K562 (cell line): ENCODE measurements at regions not wholly inside any gene's neighbourhood (a gene's known extent, or its start where the extent isn't known, plus 50 kb on each side); places are given as distances from the start of the nearest gene placed in this dataset.

Experiments
- ATAC-seq: fragments of 200-7000 bp; cut with Tn5 transposase; 3 replicates; pipeline ENCODE4 v1.9.1; 2020; ENCODE audit warnings: moderate library complexity
- BruUV-seq: library from RNA; stranded (reverse); fragments of 400-500 nt; replicated peaks from 2 replicates; lab custom pipeline; 2021; lab: Mats Ljungman, UMichigan
- CTCF ChIA-PET: fragments of 300-600 bp; formaldehyde crosslinking; extraction: SDS; loops from one replicate; lab custom pipeline; 2021; ENCODE audit warnings: low intra/inter-chr PET ratio; lab: Yijun Ruan, JAX
- POLR2A ChIA-PET: fragments of 300-600, 350-650 bp; sonication (Branson Sonifier 250); formaldehyde crosslinking; extraction: SDS; loops from one replicate; lab custom pipeline; 2021; ENCODE audit warnings: antibody characterized with exemption, inconsistent platforms; lab: Yijun Ruan, JAX
- DNase-seq, 4 experiments: peaks; one replicate each; pipeline versions ENCODE4 v3.0.0 to v3.0.0-alpha.2; 2011 to 2018; ENCODE audit warnings: low spot score in 3 of 4, mixed read lengths in 3 of 4; ENCODE audit errors: extremely low read depth in 1 of 4
- FAIRE-seq: peaks from 2 replicates; lab custom pipeline; 2011; peaks lifted over from hg19 to GRCh38; lab: Jason Lieb, UNC
- H2AFZ ChIP-seq: 2 replicates; pipeline ENCODE4 v1.6.0; 2011; ENCODE audit warnings: low read depth, low read length, control low read depth, inconsistent platforms
- H3K27ac ChIP-seq: fragments of 200-600 bp; 3 replicates; pipeline ENCODE4 v1.8.0; 2011; ENCODE audit warnings: low read depth, mild to moderate bottlenecking, control low read depth, inconsistent platforms, low read length, moderate library complexity, mixed read lengths; ENCODE audit errors: extremely low read depth
- H3K27me3 ChIP-seq, 2 experiments: fragments of 300-600 bp in 1 of 2; 2 replicates in 1 of 2; 3 replicates in 1 of 2; pipeline versions ENCODE4 v1.6.0 to v1.8.0; 2011; ENCODE audit warnings: inconsistent platforms in 2 of 2, low read length in 2 of 2, mild to moderate bottlenecking in 1 of 2, mixed read lengths in 1 of 2, moderate library complexity in 1 of 2; ENCODE audit not compliant: control insufficient read depth in 2 of 2, insufficient read depth in 2 of 2
- H3K36me3 ChIP-seq: fragments of 300-600 bp; 3 replicates; pipeline ENCODE4 v1.8.0; 2011; ENCODE audit warnings: mild to moderate bottlenecking, low read length, inconsistent platforms; ENCODE audit not compliant: control insufficient read depth, insufficient read depth
- H3K4me1 ChIP-seq, 2 experiments: fragments of 200-600 bp in 1 of 2; replicated peaks in 1 of 2; 2 replicates in 1 of 2; 3 replicates in 1 of 2; pipeline versions ENCODE4 v1.5.1 to v1.8.0; 2011; ENCODE audit warnings: inconsistent platforms in 2 of 2, low read length in 2 of 2, mild to moderate bottlenecking in 1 of 2, mixed read lengths in 1 of 2, moderate library complexity in 1 of 2; ENCODE audit not compliant: control insufficient read depth in 2 of 2, insufficient read depth in 2 of 2
- H3K4me2 ChIP-seq: 2 replicates; pipeline ENCODE4 v1.6.1; 2011; ENCODE audit warnings: low read length, control low read depth, inconsistent platforms, mixed read lengths; ENCODE audit not compliant: insufficient read depth
- H3K4me3 ChIP-seq: fragments of 200-600 bp; sonication (generic), shearing (Covaris generic); 2 replicates; pipeline ENCODE4 v1.5.1; 2016; ENCODE audit warnings: control low read depth, inconsistent platforms
- H3K79me2 ChIP-seq: fragments of 200-600 bp; 3 replicates; pipeline ENCODE4 v1.8.0; 2011; ENCODE audit warnings: low read length, inconsistent platforms; ENCODE audit not compliant: control insufficient read depth, insufficient read depth
- H3K9ac ChIP-seq, 2 experiments: 2 replicates each; pipeline versions ENCODE4 v1.6.0 to v1.6.1; 2011; ENCODE audit warnings: low read depth in 2 of 2, low read length in 2 of 2, control low read depth in 1 of 2, inconsistent platforms in 1 of 2, mild to moderate bottlenecking in 1 of 2, mixed read lengths in 1 of 2; ENCODE audit not compliant: insufficient read depth in 1 of 2
- H3K9me1 ChIP-seq: one replicate; pipeline ENCODE4 v1.6.0; 2011; ENCODE audit warnings: inconsistent platforms, mild to moderate bottlenecking, low read length, moderate library complexity; ENCODE audit not compliant: control insufficient read depth, insufficient read depth
- H3K9me3 ChIP-seq: replicated peaks from 2 replicates; pipeline ENCODE4 v1.5.1; 2011; ENCODE audit warnings: low read depth, low read length, inconsistent platforms; ENCODE audit not compliant: control insufficient read depth, insufficient read depth
- H4K20me1 ChIP-seq: replicated peaks from 2 replicates; pipeline ENCODE4 v1.6.1; 2011; ENCODE audit warnings: low read length, inconsistent platforms, mixed read lengths; ENCODE audit not compliant: control insufficient read depth, insufficient read depth
- E2F3 ChIP-seq: fragments of 250-450 bp; sonication (Bioruptor Pico); IDR thresholded peaks from 2 replicates; pipeline ENCODE4 v1.4.0; 2020; ENCODE audit warnings: mild to moderate bottlenecking
- ETV1 ChIP-seq: fragments of 450-650 bp; conservative IDR thresholded peaks from 2 replicates; pipeline ENCODE4 v1.6.1; 2016; ENCODE audit warnings: missing genetic modification characterization, control low read depth, low read depth, missing compliant biosample characterization
- GABPA ChIP-seq: fragments of 200-800 bp; sonication (Bioruptor generic); conservative IDR thresholded peaks from 2 replicates; pipeline ENCODE4 v1.6.1; 2016; ENCODE audit warnings: low read depth, missing genetic modification characterization, missing compliant biosample characterization
- HDAC3 ChIP-seq: fragments of 450-650 bp; IDR thresholded peaks from 2 replicates; pipeline ENCODE4 v1.6.1; 2018; ENCODE audit warnings: borderline replicate concordance, mild to moderate bottlenecking, moderate library complexity; ENCODE audit not compliant: partially characterized antibody
- MECOM ChIP-seq: fragments of 250-450 bp; sonication (Bioruptor Pico); IDR thresholded peaks from 2 replicates; pipeline ENCODE4 v1.8.0; 2022; ENCODE audit warnings: inconsistent platforms
- NFXL1 ChIP-seq: fragments of 450-650 bp; formaldehyde crosslinking; IDR thresholded peaks from 2 replicates; pipeline ENCODE4 v1.4.0; 2021; ENCODE audit warnings: mild to moderate bottlenecking
- SIX5 ChIP-seq, 2 experiments: IDR thresholded peaks; 2 replicates each; pipeline ENCODE4 v1.6.1; 2011; ENCODE audit warnings: low read length in 2 of 2, borderline replicate concordance in 1 of 2, low read depth in 1 of 2, mild to moderate bottlenecking in 1 of 2, moderate library complexity in 1 of 2; ENCODE audit not compliant: insufficient read depth in 1 of 2
- SMAD1 ChIP-seq: fragments of 150-350 bp; IDR thresholded peaks from 2 replicates; pipeline ENCODE4 v1.6.1; 2014; ENCODE audit warnings: low read length, low read depth; ENCODE audit not compliant: partially characterized antibody
- USF1 ChIP-seq: sonication (generic); formaldehyde crosslinking; IDR thresholded peaks from 2 replicates; pipeline ENCODE4 v1.9.0; 2022; ENCODE audit warnings: mild to moderate bottlenecking, missing genetic modification reagents
- ZFP91 ChIP-seq: sonication (generic); formaldehyde crosslinking; IDR thresholded peaks from 2 replicates; pipeline ENCODE4 v1.8.0; 2022; ENCODE audit warnings: mild to moderate bottlenecking, missing genetic modification reagents
- ZFPM2 ChIP-seq: fragments of 250-450 bp; sonication (Bioruptor Pico); IDR thresholded peaks from 2 replicates; pipeline ENCODE4 v1.5.1; 2022; ENCODE audit warnings: mild to moderate bottlenecking
- ZNF347 ChIP-seq: fragments of 450-650 bp; formaldehyde crosslinking; IDR thresholded peaks from 2 replicates; pipeline ENCODE4 v1.4.0; 2020; ENCODE audit warnings: low read depth, mild to moderate bottlenecking, moderate library complexity
- ZSCAN29 ChIP-seq: fragments of 450-650 bp; IDR thresholded peaks from 2 replicates; pipeline ENCODE4 v1.6.1; 2017
- WGBS: fragments of 100-300 bp; shearing (Covaris generic); methylation state at CpG from one replicate; pipeline ENCODE4 v1.1.6; 2016; ENCODE audit warnings: low coverage, mixed read lengths; ENCODE audit not compliant: insufficient coverage; ENCODE audit errors: missing lambda C conversion rate; 5-methylcytosine and 5-hydroxymethylcytosine counted together
- in situ Hi-C: fragments of 300-500 bp; cut with MboI; formaldehyde crosslinking; loops from 4 replicates; pipeline ENCODE4 v1.15.0; 2018; ENCODE audit warnings: inconsistent platforms, mixed read lengths
- intact Hi-C: fragments of 100-400 bp; cut with micrococcal nuclease; formaldehyde crosslinking; loops from 2 replicates; pipeline ENCODE4 v1.14.2; 2022
- TF ChIP-seq, protein P1 (sequence below): sonication (generic); formaldehyde crosslinking; IDR thresholded peaks from 2 replicates; pipeline ENCODE4 v1.8.1; 2023; ENCODE audit warnings: mild to moderate bottlenecking, missing genetic modification reagents

- TF ChIP-seq ZFP91 (CRISPR knock-in tag) (no peak), SMAD1 (no peak), SIX5 (IDR thresholded peaks at IDR 0.05; ENCODE audit: borderline replicate concordance in 1 of 2, insufficient read depth in 1 of 2, low read depth in 1 of 2, low read length in 2 of 2) (no peak), ZNF347 (no peak), ZFPM2 (CRISPR knock-in tag) (no peak), E2F3 (CRISPR knock-in tag) (no peak)
Observed at GRCh38 chr20:60326821-60327220, 368.6 kb downstream of the CDH26 start (continued).

- H2AFZ ChIP-seq, result no peak overlapping the region
- no peak for FAIRE-seq
- H3K4me3 ChIP-seq, result no peak overlapping the region
- no peaks in the 10 kb centered on the region for H3K9me3 ChIP-seq
- H3K9ac ChIP-seq, result no peak overlapping the region
- TF ChIP-seq GABPA (tag), result no peak
- no peak for TF ChIP-seq ZSCAN29
- no peak for TF ChIP-seq HDAC3
- no peak for TF ChIP-seq USF1 (CRISPR knock-in tag)
- no peak for TF ChIP-seq NFXL1
- TF ChIP-seq, protein P1, sequence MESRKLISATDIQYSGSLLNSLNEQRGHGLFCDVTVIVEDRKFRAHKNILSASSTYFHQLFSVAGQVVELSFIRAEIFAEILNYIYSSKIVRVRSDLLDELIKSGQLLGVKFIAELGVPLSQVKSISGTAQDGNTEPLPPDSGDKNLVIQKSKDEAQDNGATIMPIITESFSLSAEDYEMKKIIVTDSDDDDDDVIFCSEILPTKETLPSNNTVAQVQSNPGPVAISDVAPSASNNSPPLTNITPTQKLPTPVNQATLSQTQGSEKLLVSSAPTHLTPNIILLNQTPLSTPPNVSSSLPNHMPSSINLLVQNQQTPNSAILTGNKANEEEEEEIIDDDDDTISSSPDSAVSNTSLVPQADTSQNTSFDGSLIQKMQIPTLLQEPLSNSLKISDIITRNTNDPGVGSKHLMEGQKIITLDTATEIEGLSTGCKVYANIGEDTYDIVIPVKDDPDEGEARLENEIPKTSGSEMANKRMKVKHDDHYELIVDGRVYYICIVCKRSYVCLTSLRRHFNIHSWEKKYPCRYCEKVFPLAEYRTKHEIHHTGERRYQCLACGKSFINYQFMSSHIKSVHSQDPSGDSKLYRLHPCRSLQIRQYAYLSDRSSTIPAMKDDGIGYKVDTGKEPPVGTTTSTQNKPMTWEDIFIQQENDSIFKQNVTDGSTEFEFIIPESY (CRISPR knock-in tag), result no peak
- no peak for TF ChIP-seq MECOM (CRISPR knock-in tag)
- TF ChIP-seq ETV1, result no peak
- TF ChIP-seq, all 486 proteins: peak for 0
- H3K27ac ChIP-seq, result no peak overlapping the region
- WGBS, result 0% methylated on average over 4 of the region's 4 CpGs
- ATAC-seq (no peak), DNase-seq (no peak)
- BruUV-seq, result no TSS peak
- H3K27me3 ChIP-seq, result no peaks in the 10 kb centered on the region; a peak in 1 of 5 replicates
- ChIA-PET CTCF (no interaction called here), POLR2A (no interaction called here)
- H3K9me1 ChIP-seq, result no peaks in the 10 kb centered on the region
- no peaks in the 10 kb centered on the region for H3K36me3 ChIP-seq
- no peaks in the 10 kb centered on the region for H3K4me1 ChIP-seq
- no peaks in the 10 kb centered on the region for H4K20me1 ChIP-seq
- intact Hi-C loops (no loop called here), in situ Hi-C loops (no loop called here)
- H3K79me2 ChIP-seq, result no peaks in the 10 kb centered on the region
- no peak overlapping the region for H3K4me2 ChIP-seq
Observed at GRCh38 chr20:60327971-60328660, 369.9 kb downstream of the CDH26 start.
